ENCODE measurements at regions not wholly inside any gene's neighbourhood (a gene's known extent, or its start where the extent isn't known, plus 50 kb on each side); places are given as distances from the start of the nearest gene placed in this dataset.

DNA sequence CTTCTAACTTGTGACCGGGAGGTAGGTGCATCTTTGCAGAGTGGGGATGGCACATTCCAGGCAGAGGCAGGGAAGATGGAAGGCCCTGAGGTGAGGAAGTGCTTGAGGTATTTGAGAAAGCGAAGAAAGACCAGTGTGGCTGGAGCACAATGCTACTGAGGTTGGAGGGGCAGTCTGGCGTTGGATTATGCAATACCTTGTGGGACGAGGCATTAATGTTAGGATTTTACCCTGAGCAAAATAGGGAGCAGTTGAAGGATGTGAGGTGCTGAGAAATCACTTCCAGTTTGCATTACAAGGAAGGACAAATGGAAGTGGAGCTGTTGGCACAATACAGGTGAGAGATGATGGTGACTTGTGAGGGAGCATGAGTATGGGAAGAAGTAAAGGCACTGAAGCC, 145.5 kb downstream of the KCNA5 start:
- H3K4me3 Mint-ChIP-seq (ENCODE audit: unreplicated experiment) = no peak overlapping the region
- no peaks in the 10 kb centered on the region for H3K36me3 Mint-ChIP-seq (ENCODE audit: unreplicated experiment)
- H3K27ac Mint-ChIP-seq (ENCODE audit: unreplicated experiment) = no peak overlapping the region
- no peaks in the 10 kb centered on the region for H3K4me1 Mint-ChIP-seq (ENCODE audit: low read depth, unreplicated experiment)
- peaks cover 2% of the 10 kb centered on the region for H3K27me3 Mint-ChIP-seq (ENCODE audit: unreplicated experiment)
- DNase-seq = no peak
- H3K9me3 Mint-ChIP-seq (ENCODE audit: unreplicated experiment) = no peaks in the 10 kb centered on the region
- TF ChIP-seq, protein P1, sequence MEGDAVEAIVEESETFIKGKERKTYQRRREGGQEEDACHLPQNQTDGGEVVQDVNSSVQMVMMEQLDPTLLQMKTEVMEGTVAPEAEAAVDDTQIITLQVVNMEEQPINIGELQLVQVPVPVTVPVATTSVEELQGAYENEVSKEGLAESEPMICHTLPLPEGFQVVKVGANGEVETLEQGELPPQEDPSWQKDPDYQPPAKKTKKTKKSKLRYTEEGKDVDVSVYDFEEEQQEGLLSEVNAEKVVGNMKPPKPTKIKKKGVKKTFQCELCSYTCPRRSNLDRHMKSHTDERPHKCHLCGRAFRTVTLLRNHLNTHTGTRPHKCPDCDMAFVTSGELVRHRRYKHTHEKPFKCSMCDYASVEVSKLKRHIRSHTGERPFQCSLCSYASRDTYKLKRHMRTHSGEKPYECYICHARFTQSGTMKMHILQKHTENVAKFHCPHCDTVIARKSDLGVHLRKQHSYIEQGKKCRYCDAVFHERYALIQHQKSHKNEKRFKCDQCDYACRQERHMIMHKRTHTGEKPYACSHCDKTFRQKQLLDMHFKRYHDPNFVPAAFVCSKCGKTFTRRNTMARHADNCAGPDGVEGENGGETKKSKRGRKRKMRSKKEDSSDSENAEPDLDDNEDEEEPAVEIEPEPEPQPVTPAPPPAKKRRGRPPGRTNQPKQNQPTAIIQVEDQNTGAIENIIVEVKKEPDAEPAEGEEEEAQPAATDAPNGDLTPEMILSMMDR (IDR thresholded peaks at IDR 0.05; ENCODE audit: partially characterized antibody, unreplicated experiment) = no peak

DNA sequence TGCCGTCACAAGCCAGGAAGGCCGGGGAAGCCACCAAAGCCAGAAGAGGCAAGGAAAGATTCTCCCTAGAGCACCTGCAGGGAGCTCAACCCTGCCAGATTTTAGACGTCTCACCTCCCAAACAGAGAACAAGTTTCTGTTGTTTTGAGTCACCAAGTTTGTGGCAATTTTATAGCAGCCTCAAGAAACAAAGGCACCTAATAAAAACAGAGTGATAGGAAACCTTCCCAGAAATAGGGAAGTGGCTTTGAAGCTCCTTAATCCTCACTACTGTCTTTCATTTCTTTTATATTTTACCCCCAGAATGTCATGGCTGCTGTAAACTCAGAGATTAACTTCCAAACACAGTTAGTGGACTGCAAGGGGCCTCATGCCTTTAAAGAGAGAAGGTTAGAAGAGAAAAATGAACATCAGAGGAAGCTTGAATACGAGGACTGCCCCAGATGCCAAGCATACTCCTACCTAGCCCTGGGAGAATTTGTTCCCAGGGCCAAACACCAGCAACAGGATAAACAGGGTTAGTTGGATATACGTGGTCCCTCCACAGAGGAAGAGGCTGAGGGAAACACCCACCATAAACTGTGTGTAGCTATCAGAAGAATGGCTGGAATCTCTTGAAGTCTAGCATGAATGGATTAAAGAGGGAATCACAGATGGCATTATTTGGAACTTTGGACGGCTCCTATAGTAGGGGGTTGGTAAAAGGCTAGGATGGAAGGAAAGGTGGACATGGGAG, 148.3 kb downstream of the KCNA5 start:
- no peak overlapping the region for H3K27ac Mint-ChIP-seq (ENCODE audit: unreplicated experiment)
- H3K9me3 Mint-ChIP-seq (ENCODE audit: unreplicated experiment) = no peaks in the 10 kb centered on the region
- TF ChIP-seq, protein P1 (IDR thresholded peaks at IDR 0.05; ENCODE audit: partially characterized antibody, unreplicated experiment) = no peak
- H3K27me3 Mint-ChIP-seq (ENCODE audit: unreplicated experiment) = peaks cover 2% of the 10 kb centered on the region
- H3K4me1 Mint-ChIP-seq (ENCODE audit: low read depth, unreplicated experiment) = no peaks in the 10 kb centered on the region
- H3K4me3 Mint-ChIP-seq (ENCODE audit: unreplicated experiment) = no peak overlapping the region
- no peak for DNase-seq
- H3K36me3 Mint-ChIP-seq (ENCODE audit: unreplicated experiment) = no peaks in the 10 kb centered on the region

- Mint-ChIP-seq H3K4me1 (ENCODE audit: low read depth, unreplicated experiment) (no peaks in the 10 kb centered on the region), H3K27me3 (ENCODE audit: unreplicated experiment) (peaks cover 2% of the 10 kb centered on the region), H3K36me3 (ENCODE audit: unreplicated experiment) (no peaks in the 10 kb centered on the region), H3K9me3 (ENCODE audit: unreplicated experiment) (no peaks in the 10 kb centered on the region), H3K27ac (ENCODE audit: unreplicated experiment) (no peak overlapping the region), H3K4me3 (ENCODE audit: unreplicated experiment) (no peak overlapping the region)
- DNase-seq = no peak
- TF ChIP-seq, protein P1 (IDR thresholded peaks at IDR 0.05; ENCODE audit: partially characterized antibody, unreplicated experiment) = no peak
These were observed 149.0 kb downstream of the KCNA5 start for GRCh38 chr12:5192726-5193125.

DNA sequence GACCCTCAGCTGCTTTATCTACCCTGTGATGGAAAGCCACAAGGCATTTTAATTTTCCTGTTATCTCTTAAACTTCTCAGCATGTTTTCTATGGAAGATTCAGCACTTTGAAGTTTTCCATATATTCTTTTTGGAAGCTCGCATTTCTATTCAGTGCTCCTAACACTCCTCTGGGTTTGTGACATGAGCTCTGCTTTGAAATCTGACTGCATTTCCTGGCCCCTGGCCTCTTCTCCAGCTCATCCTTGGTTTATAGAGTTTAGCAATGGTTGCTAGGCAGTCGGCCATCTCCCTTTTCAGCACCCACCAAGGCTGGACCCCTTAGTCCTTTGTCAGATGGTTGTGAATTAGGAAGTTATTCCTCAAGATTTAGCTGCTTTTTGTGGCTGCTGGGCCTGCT, 150.6 kb downstream of the KCNA5 start:
- no peak overlapping the region for H3K4me3 Mint-ChIP-seq (ENCODE audit: unreplicated experiment)
- H3K27ac Mint-ChIP-seq (ENCODE audit: unreplicated experiment) = no peak overlapping the region
- H3K27me3 Mint-ChIP-seq (ENCODE audit: unreplicated experiment) = peaks cover under 1% of the 10 kb centered on the region
- H3K4me1 Mint-ChIP-seq (ENCODE audit: low read depth, unreplicated experiment) = no peaks in the 10 kb centered on the region
- no peak for DNase-seq
- H3K9me3 Mint-ChIP-seq (ENCODE audit: unreplicated experiment) = no peaks in the 10 kb centered on the region
- TF ChIP-seq, protein P1 (IDR thresholded peaks at IDR 0.05; ENCODE audit: partially characterized antibody, unreplicated experiment) = no peak
- H3K36me3 Mint-ChIP-seq (ENCODE audit: unreplicated experiment) = no peaks in the 10 kb centered on the region

- Mint-ChIP-seq H3K27ac (ENCODE audit: unreplicated experiment) (no peak overlapping the region), H3K4me3 (ENCODE audit: unreplicated experiment) (no peak overlapping the region), H3K27me3 (ENCODE audit: unreplicated experiment) (peaks cover 3% of the 10 kb centered on the region), H3K36me3 (ENCODE audit: unreplicated experiment) (no peaks in the 10 kb centered on the region), H3K9me3 (ENCODE audit: unreplicated experiment) (peaks cover 2% of the 10 kb centered on the region), H3K4me1 (ENCODE audit: low read depth, unreplicated experiment) (no peaks in the 10 kb centered on the region)
- no peak for DNase-seq
- TF ChIP-seq, protein P1 (IDR thresholded peaks at IDR 0.05; ENCODE audit: partially characterized antibody, unreplicated experiment) = no peak
These were observed 151.6 kb downstream of the KCNA5 start for GRCh38 chr12:5195244-5195643.

Data from glutamatergic neuron (in vitro differentiated cells).